IMR-90 (cell line): ENCODE measurements at regions not wholly inside any gene's neighbourhood (a gene's known extent, or its start where the extent isn't known, plus 50 kb on each side); places are given as distances from the start of the nearest gene placed in this dataset.

Experiments
- ATAC-seq: fragments of 200-7000 bp; cut with Tn5 transposase; 2 replicates; pipeline ENCODE4 v1.9.1; 2020; ENCODE audit warnings: low read depth, mild to moderate bottlenecking, moderate library complexity
- BruUV-seq: library from RNA; stranded (reverse); fragments of 400-500 nt; replicated peaks from 2 replicates; lab custom pipeline; 2021; lab: Mats Ljungman, UMichigan
- CTCF ChIA-PET: fragments of 300-600 bp; formaldehyde crosslinking; extraction: SDS; loops from one replicate; lab custom pipeline; 2021; ENCODE audit warnings: antibody characterized with exemption; lab: Yijun Ruan, JAX
- POLR2A ChIA-PET: fragments of 300-600 bp; sonication (Branson Sonifier 250); formaldehyde crosslinking; loops from one replicate; lab custom pipeline; 2022; ENCODE audit warnings: antibody characterized with exemption; ENCODE audit not compliant: unreplicated experiment; lab: Charles Lee
- DNase-seq: peaks from one replicate; pipeline ENCODE4 v3.0.0; 2013
- H2AFZ ChIP-seq: replicated peaks from 2 replicates; pipeline ENCODE3; 2013; ENCODE audit warnings: low read length, mild to moderate bottlenecking; ENCODE audit not compliant: poor library complexity
- H2AK5ac ChIP-seq: 2 replicates; pipeline ENCODE4 v1.6.1; 2013; ENCODE audit warnings: low read depth, low read length, inconsistent platforms
- H2AK9ac ChIP-seq: replicated peaks from 2 replicates; pipeline ENCODE3; 2013; ENCODE audit warnings: mild to moderate bottlenecking, low read depth, low read length, moderate library complexity; ENCODE audit not compliant: poor library complexity
- H2BK120ac ChIP-seq: 2 replicates; pipeline ENCODE4 v1.6.1; 2013; ENCODE audit warnings: low read depth, low read length, inconsistent platforms
- H2BK15ac ChIP-seq: 3 replicates; pipeline ENCODE4 v1.6.1; 2013; ENCODE audit warnings: low read depth, low read length, inconsistent platforms
- H2BK20ac ChIP-seq: 2 replicates; pipeline ENCODE4 v1.6.1; 2013; ENCODE audit warnings: low read depth, mild to moderate bottlenecking, inconsistent platforms, low read length, moderate library complexity
- H2BK5ac ChIP-seq: 2 replicates; pipeline ENCODE4 v1.6.1; 2013; ENCODE audit warnings: mild to moderate bottlenecking, low read depth, low read length, inconsistent platforms; ENCODE audit not compliant: poor library complexity, severe bottlenecking
- H3K14ac ChIP-seq: replicated peaks from 2 replicates; pipeline ENCODE4 v1.6.1; 2013; ENCODE audit warnings: low read depth, low read length, inconsistent platforms
- H3K18ac ChIP-seq: 2 replicates; pipeline ENCODE4 v1.6.1; 2013; ENCODE audit warnings: low read depth, low read length, control low read depth
- H3K23ac ChIP-seq: 2 replicates; pipeline ENCODE4 v1.6.1; 2013; ENCODE audit warnings: low read depth, low read length, inconsistent platforms
- H3K27ac ChIP-seq: 2 replicates; pipeline ENCODE4 v1.5.1; 2013; ENCODE audit warnings: mild to moderate bottlenecking, control low read depth, low read length; ENCODE audit not compliant: insufficient read depth
- H3K27me3 ChIP-seq: 2 replicates; pipeline ENCODE4 v1.6.1; 2013; ENCODE audit warnings: low read length; ENCODE audit not compliant: control insufficient read depth, insufficient read depth
- H3K36me3 ChIP-seq: 2 replicates; pipeline ENCODE4 v1.6.1; 2013; ENCODE audit warnings: low read length, mixed read lengths; ENCODE audit not compliant: control insufficient read depth, insufficient read depth
- H3K4ac ChIP-seq: 2 replicates; pipeline ENCODE4 v1.6.1; 2013; ENCODE audit warnings: low read depth, low read length, inconsistent platforms
- H3K4me1 ChIP-seq: 2 replicates; pipeline ENCODE4 v1.6.1; 2013; ENCODE audit warnings: low read length, mixed read lengths; ENCODE audit not compliant: control insufficient read depth, insufficient read depth
- H3K4me2 ChIP-seq: 2 replicates; pipeline ENCODE4 v1.6.1; 2013; ENCODE audit warnings: low read depth, mild to moderate bottlenecking, control low read depth, low read length, moderate library complexity
- H3K4me3 ChIP-seq: 2 replicates; pipeline ENCODE4 v1.5.1; 2013; ENCODE audit warnings: low read depth, mild to moderate bottlenecking, control low read depth, low read length, moderate library complexity; ENCODE audit not compliant: insufficient read depth
- H3K56ac ChIP-seq: 2 replicates; pipeline ENCODE4 v1.6.1; 2013; ENCODE audit warnings: low read length, inconsistent platforms; ENCODE audit not compliant: insufficient read depth; ENCODE audit errors: extremely low read depth
- H3K79me1 ChIP-seq, 2 experiments: 2 replicates each; pipeline ENCODE4 v1.6.1; 2013; ENCODE audit warnings: low read length in 2 of 2, inconsistent platforms in 1 of 2, low read depth in 1 of 2
- H3K9ac ChIP-seq: 2 replicates; pipeline ENCODE4 v1.6.1; 2013; ENCODE audit warnings: low read depth, low read length, control low read depth
- H3K9me1 ChIP-seq: 2 replicates; pipeline ENCODE4 v1.6.1; 2013; ENCODE audit warnings: low read length, inconsistent platforms; ENCODE audit not compliant: insufficient read depth
- H3K9me3 ChIP-seq: 2 replicates; pipeline ENCODE4 v1.6.1; 2013; ENCODE audit warnings: low read length; ENCODE audit not compliant: control insufficient read depth, insufficient read depth
- H4K20me1 ChIP-seq: 2 replicates; pipeline ENCODE4 v1.6.1; 2013; ENCODE audit warnings: low read length, inconsistent platforms; ENCODE audit not compliant: insufficient read depth
- H4K5ac ChIP-seq: 2 replicates; pipeline ENCODE4 v1.6.1; 2013; ENCODE audit warnings: mild to moderate bottlenecking, low read depth, low read length, control low read depth
- H4K8ac ChIP-seq, 2 experiments: 2 replicates each; pipeline ENCODE4 v1.6.1; 2013; ENCODE audit warnings: low read depth in 2 of 2, low read length in 2 of 2, control low read depth in 1 of 2, inconsistent platforms in 1 of 2
- H4K91ac ChIP-seq: 2 replicates; pipeline ENCODE4 v1.6.1; 2013; ENCODE audit warnings: low read depth, low read length, inconsistent platforms; ENCODE audit not compliant: insufficient read depth
- CHD1 ChIP-seq: IDR thresholded peaks from 2 replicates; pipeline ENCODE4 v1.6.1; 2012; ENCODE audit warnings: low read depth, low read length, improper control_type of control experiment
- MAFK ChIP-seq: IDR thresholded peaks from 2 replicates; pipeline ENCODE4 v1.6.1; 2012; ENCODE audit warnings: low read depth, low read length, improper control_type of control experiment
- POLR2A ChIP-seq: IDR thresholded peaks from 2 replicates; pipeline ENCODE4 v1.6.1; 2012; ENCODE audit warnings: mild to moderate bottlenecking, low read depth, low read length
- RAD21 ChIP-seq: IDR thresholded peaks from 2 replicates; pipeline ENCODE4 v1.6.1; 2012; ENCODE audit warnings: low read length, improper control_type of control experiment
- RCOR1 ChIP-seq: IDR thresholded peaks from 2 replicates; pipeline ENCODE4 v1.6.1; 2012; ENCODE audit warnings: mild to moderate bottlenecking, low read length, improper control_type of control experiment; ENCODE audit not compliant: insufficient replicate concordance
- WGBS, 2 experiments: methylation state at CpG; one replicate each; pipeline versions ENCODE4 v1.1.5 to v1.1.7; 2013; ENCODE audit warnings: missing lambda C conversion rate in 2 of 2; ENCODE audit not compliant: insufficient read length in 1 of 2; ENCODE audit errors: extremely low coverage in 2 of 2; 5-methylcytosine and 5-hydroxymethylcytosine counted together
- dilution Hi-C: fragments of 300-500 bp; cut with HindIII; formaldehyde crosslinking; loops from one replicate; pipeline ENCODE4 v1.14.3; 2018; ENCODE audit warnings: low sequenced_read_pairs; ENCODE audit not compliant: unreplicated experiment
- in situ Hi-C: fragments of 300-500 bp; cut with MboI; formaldehyde crosslinking; loops from 3 replicates; pipeline ENCODE4 v1.14.3; 2019; ENCODE audit warnings: low sequenced_read_pairs, inconsistent platforms, mixed read lengths
- intact Hi-C: fragments of 100-400 bp; cut with micrococcal nuclease; formaldehyde crosslinking; loops from 2 replicates; pipeline ENCODE4 v1.10.0; 2022

- no peak overlapping the region for H2BK5ac ChIP-seq
- H3K9me1 ChIP-seq = no peaks in the 10 kb centered on the region
- H3K9me3 ChIP-seq = peaks cover 9% of the 10 kb centered on the region; the same call in 1 of the 2 replicates
- H2AK9ac ChIP-seq = no peak overlapping the region
- H4K8ac ChIP-seq = no peak overlapping the region
- H2AFZ ChIP-seq = no peak overlapping the region
- no peak overlapping the region for H2BK15ac ChIP-seq
- no peaks in the 10 kb centered on the region for H3K36me3 ChIP-seq
- dilution Hi-C loops (no loop called here), intact Hi-C loops (no loop called here), in situ Hi-C loops (no loop called here)
- no peak overlapping the region for H4K91ac ChIP-seq
- H3K27me3 ChIP-seq = no peaks in the 10 kb centered on the region
- H3K9ac ChIP-seq = no peak overlapping the region
- no peak overlapping the region for H2BK120ac ChIP-seq
- POLR2A ChIA-PET = no interaction called here
- no peaks in the 10 kb centered on the region for H3K4me1 ChIP-seq
- H3K23ac ChIP-seq = no peak overlapping the region
- no peak overlapping the region for H3K27ac ChIP-seq
- H3K4me2 ChIP-seq = no peak overlapping the region
- no peak overlapping the region for H3K14ac ChIP-seq
- H3K18ac ChIP-seq = no peak overlapping the region
- no peak overlapping the region for H4K5ac ChIP-seq
- no peak overlapping the region for H3K56ac ChIP-seq
- H2AK5ac ChIP-seq = no peak overlapping the region
- H4K20me1 ChIP-seq = no peaks in the 10 kb centered on the region
- no peak overlapping the region for H3K4ac ChIP-seq
- DNase-seq (no peak), ATAC-seq (no peak)
- no peak overlapping the region for H3K4me3 ChIP-seq
- H2BK20ac ChIP-seq = no peak overlapping the region
- no peaks in the 10 kb centered on the region for H3K79me1 ChIP-seq
- TF ChIP-seq CHD1 (no peak), POLR2A (no peak), RCOR1 (no peak), RAD21 (no peak), MAFK (no peak)
- no TSS peak for BruUV-seq
- CTCF ChIA-PET = no interaction called here
- WGBS, 2 experiments = 65% methylated on average over 3 of the region's 5 CpGs; no CpG with 5 or more reads in 1 of the 2 experiments
Measured at GRCh38 chrX:129041319-129041718, 482.0 kb downstream of the SMARCA1 start.
